HG02943 (cell line): ENCODE measurements at regions not wholly inside any gene's neighbourhood (a gene's known extent, or its start where the extent isn't known, plus 50 kb on each side); places are given as distances from the start of the nearest gene placed in this dataset.

Experiments used
- ATAC-seq: cut with Tn5 transposase; IDR thresholded peaks from one replicate; pipeline ENCODE4 v1.9.1; 2021; ENCODE audit warnings: mild to moderate bottlenecking, low read depth, moderate library complexity; ENCODE audit not compliant: unreplicated experiment

DNA sequence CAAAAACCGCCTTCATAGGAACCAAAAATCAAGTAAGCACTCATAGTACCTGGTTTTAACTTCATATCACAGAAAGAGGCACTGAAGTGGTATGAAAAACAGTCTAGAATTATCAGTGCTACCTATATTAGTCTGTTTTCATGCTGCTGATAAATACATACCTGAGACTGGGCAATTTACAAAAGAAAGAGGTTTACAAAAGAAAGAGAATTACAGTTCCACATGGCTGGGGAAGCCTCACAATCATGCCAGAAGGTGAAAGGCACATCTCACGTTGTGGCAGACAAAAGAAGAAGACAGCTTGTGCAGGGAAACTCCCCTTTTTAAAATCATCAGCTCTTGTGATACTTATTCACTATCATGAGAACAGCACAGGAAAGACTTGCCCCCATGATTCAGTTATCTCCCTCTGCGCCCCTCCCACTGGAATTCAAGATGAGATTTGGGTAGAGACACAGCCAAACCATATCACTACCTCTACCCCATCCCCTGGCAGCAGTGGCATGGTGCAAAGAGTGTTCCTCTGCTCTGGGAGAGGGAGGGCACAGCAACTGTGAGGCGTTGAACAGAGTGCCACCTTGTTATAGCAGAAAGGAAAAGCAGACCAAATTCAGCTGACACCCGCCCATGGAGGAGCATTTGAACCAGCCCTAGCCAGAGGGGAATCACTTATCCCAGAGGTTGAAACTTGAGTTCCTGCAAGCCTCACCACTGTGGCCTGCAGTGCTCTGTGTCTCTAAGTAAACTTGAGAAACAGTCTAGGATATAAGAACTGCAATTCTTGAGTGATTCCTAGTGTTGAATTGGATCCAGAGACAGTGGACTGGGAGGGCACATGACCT, 61.9 kb upstream of the PTPRZ1 start:
- no peak for ATAC-seq

DNA sequence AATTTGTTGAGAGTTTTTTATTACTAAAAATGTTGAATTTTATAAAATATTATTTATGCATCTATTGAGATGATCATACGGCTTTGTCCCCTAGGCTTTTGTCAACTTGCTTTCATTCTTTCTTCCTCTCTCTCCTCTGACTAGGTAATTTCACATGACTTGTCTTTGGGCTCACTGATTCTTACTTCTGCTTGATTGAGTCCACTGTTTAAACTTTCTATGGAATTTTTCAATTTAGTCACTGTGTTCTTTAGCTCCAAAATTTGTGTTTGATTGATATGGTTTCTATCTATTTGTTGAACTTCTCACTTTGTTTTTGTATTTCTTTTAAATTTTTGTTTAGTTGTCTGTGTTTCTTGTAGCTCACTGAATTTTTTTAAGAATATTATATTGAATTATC, 65.9 kb upstream of the PTPRZ1 start:
- ATAC-seq, result no peak

DNA sequence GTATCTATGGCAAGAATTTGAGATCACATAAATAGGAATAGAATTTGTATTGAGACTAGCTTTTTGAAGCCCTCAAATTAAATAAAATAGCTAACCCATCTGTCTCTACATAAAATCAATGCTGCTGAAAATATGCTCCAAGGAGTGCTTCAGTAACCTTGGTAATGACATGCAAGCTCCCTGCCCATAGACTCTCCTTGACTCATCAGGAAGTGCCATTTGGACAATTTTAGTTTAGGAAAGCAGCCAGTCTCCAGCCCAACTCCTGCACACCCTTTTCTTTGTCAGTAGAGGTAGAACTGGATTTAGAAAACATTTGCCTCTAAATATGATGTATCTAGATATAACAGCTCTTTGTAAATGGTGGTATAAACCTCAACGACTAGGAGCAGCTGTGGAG, 69.9 kb upstream of the PTPRZ1 start:
- no peak for ATAC-seq

- no peak for ATAC-seq
Observed at GRCh38 chr7:121800916-121801675, 71.9 kb upstream of the PTPRZ1 start.

DNA sequence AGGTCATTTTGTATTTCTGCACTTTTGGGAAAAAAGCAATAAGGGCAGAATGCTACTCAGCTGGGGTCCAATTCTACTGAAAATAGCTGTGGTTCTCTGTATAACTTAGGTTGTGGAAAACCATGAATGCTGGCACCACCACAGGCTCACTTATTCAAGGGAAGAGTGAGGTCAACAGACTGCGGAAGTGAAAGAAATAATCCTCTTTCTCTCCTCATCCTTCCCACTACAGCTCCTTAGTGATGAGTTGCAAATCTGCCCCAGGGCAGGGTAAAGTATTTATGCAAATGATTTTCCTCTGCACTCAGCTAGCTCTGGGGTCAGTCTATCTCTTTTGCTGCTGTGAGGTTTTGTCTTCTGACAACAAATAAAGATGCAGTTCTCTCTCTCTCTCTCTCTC, 74.1 kb upstream of the PTPRZ1 start:
- ATAC-seq, result no peak

GRCh38 chr7:121798453-121798840, 74.5 kb upstream of the PTPRZ1 start:
- ATAC-seq, result no peak

DNA sequence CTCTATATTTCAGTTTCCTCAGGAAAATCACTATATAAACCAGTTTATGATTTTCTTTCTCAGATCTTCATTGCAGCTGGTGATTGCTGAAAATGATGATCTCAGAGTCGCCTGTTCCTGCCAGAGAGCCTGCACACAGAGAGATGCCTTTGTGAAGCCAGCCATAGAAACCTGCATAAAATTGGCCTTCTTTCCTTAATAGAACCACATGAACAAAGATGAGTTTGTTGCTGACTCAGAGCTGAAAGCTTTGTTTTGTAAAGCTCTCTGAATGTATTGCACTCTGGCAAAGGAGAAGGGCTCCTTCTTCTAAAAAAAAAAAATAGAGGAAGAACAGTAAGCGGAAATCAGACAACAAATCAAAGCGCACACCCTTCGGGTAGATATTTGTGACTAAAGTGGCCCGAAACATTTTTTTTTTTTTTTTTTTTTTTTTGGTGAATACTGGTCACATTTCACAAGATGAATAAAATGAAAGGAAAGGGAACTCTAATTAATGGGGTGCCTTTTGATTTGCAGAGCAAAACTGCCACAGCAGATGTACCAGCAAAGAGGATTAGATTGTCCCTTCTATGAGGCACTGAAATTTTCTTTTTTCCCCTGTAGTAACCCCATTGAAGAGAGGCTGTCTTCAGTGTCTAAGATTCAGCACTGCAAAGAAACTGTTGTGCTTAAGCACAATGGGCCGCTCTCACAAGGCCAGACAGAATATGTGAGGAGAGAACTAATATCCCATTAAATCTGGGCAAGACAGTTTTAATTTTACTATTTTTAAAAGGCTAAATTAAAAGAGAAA, 75.1 kb upstream of the PTPRZ1 start:
- no peak for ATAC-seq

DNA sequence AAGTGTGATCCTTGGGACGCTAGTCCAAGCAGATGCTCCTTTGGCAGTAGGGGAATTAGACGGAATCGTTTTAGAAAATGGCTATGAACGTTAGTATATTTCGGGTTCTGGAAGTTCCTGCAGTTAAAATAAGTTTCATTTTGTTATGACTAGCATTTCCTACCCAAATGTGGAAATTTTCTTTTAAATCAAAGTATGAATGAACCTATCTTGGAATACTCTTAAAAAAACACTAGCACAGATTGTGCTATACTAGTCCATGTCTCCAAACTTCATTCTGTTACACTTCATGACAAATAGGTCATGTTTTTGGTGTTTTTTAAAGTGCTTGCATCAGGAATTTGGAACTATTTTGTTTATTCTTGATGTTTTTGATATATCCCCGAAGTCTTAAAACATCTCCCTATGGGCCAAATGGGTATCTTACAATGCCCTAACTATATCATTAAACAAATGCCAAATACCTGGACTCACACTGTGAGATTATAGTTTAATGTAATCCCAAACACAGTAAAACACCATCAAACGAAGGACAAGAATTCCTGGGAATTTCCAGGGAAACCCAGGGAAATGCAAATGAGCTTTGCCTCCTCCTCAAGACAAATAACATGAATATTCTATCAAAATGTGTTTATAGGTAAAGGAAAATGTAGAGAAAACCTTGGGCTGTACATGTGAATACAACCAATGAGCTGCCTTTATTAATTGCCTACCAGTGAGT, 75.9 kb upstream of the PTPRZ1 start:
- ATAC-seq, result no peak

DNA sequence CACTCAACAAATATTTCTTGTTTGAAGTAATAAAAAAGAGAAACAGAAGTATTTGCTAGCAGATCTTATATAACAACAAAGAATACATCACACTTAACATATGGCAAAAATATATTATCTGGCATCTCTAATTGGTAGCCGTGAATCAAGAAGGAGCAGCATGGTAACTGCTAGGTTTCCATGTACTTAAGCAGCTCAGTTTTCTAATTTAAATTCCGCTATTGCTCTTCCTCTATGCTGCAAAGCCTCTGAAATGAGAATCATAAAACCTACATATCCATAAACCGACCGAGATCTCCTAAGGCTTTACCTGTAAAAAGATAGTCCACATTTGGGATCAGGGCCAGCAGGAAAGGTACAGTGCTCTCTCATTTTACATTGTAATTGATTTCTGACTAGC, 76.6 kb upstream of the PTPRZ1 start:
- ATAC-seq, result no peak

- ATAC-seq, result no peak
Observed at GRCh38 chr7:121795736-121796135, 77.2 kb upstream of the PTPRZ1 start.

DNA sequence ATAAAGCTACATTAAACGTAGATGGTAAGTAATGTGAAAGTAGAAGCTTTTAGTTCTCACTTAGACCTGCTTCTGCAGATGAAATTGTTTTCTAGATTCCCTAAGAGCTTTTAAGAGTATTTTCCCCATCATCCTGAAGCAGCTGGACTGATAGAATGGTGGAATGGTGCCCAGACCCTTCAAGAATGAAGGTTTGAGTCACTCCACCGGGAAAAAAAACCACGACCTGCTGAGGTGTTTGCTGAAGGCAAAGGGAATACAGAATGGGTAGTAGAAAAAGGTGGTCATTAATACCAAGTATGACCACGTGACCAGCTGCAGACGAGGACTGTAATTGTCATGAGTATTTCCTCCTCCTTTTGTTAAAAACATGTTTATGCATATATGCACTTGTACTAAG, 79.2 kb upstream of the PTPRZ1 start:
- ATAC-seq, result no peak

- no peak for ATAC-seq
Observed at GRCh38 chr7:121777672-121778071, 95.3 kb upstream of the PTPRZ1 start.

- no peak for ATAC-seq
Observed at GRCh38 chr7:121774563-121774962, 98.4 kb upstream of the PTPRZ1 start.

- no peak for ATAC-seq
Observed at GRCh38 chr7:121766676-121767075, 106.3 kb upstream of the PTPRZ1 start.

GRCh38 chr7:121761399-121761798, 111.6 kb upstream of the PTPRZ1 start:
- no peak for ATAC-seq

GRCh38 chr7:121755818-121756552, 117.0 kb upstream of the PTPRZ1 start:
- ATAC-seq, result no peak

DNA sequence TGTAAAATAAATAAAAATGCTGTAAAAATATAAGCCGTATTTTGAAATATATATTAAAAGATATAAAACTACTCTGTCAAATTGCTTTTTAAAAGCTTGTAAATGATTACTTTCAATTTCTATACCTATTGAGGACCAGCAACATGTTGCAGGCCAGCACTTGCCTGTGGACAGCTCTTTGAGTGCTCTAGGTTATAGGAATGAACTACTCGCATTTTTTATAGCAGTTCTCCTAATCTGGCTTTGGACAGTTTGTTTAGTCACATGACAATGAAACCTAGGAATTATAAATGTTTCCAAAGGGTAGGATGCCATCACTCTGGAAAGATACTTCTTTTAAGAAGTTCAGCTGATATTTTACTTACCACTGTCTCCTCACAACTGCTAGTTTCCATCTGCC, 117.7 kb upstream of the PTPRZ1 start:
- ATAC-seq, result no peak

- no peak for ATAC-seq
Observed at GRCh38 chr7:121753944-121754343, 119.0 kb upstream of the PTPRZ1 start.

DNA sequence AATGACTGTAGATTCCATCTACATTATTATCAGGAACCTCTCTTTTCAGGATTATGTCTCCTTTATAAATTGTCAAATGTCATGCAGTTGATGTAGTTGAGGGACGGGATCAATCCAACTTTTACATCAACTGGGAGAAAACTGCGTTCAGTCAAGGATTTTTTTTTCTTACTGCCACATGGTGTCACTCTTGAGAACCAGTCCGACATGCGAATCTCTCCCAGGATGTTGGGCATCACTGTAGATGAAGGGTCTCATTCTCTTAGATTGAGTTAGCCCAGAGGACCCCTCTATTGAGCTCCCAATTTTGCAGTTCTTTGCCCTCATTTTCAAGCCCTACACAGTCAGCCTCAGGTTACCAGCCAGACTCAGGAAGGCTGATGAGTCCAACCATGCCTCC, 120.3 kb upstream of the PTPRZ1 start:
- ATAC-seq, result no peak

DNA sequence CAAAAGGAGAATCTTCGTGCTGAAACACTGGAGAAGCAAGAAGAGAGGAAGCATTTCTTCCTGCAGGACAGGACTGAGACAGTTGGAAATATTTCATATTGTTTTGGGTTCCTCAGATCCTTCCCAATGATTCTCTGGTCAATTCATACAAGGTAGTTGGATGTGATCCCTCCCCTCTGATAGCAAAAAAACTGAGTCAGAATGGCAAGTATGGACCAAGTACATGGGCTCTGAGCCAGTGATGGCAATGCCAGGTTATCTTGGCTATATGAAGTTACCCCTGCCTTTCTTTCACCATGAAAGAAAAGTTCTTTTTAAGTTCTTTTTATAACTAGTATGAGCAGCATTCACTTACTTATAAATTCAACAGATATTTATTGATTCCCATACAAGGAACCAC, 124.4 kb upstream of the PTPRZ1 start:
- no peak for ATAC-seq
